ENCODE measurements at regions not wholly inside any gene's neighbourhood (a gene's known extent, or its start where the extent isn't known, plus 50 kb on each side); places are given as distances from the start of the nearest gene placed in this dataset.

GRCh38 chr3:63199606-63200005 lies 78.5 kb upstream of the SYNPR start:
- FAIRE-seq, result no peak

GRCh38 chr3:63202529-63202928 lies 75.6 kb upstream of the SYNPR start:
- no peak for DNase-seq (ENCODE audit: low spot score)
- FAIRE-seq, result no peak

More at GRCh38 chr3:63199606-63200005, 78.5 kb upstream of the SYNPR start:
- DNase-seq (ENCODE audit: low spot score), result no peak

GRCh38 chr3:63207066-63207590 lies 71.0 kb upstream of the SYNPR start:
- no peak for DNase-seq (ENCODE audit: low spot score)
- FAIRE-seq, result no peak

GRCh38 chr3:63228087-63228486 lies 50.0 kb upstream of the SYNPR start:
- no peak for FAIRE-seq
- DNase-seq (ENCODE audit: low spot score), result no peak
